Activated CD4-positive, alpha-beta T cell treated with anti-CD3 and anti-CD28 coated beads for 36 hours (primary cell): ENCODE measurements at regions not wholly inside any gene's neighbourhood (a gene's known extent, or its start where the extent isn't known, plus 50 kb on each side); places are given as distances from the start of the nearest gene placed in this dataset.
"Not testable (repeated sequence)": the region's sequence is repeated elsewhere in the genome, so short reads cannot be mapped to it uniquely, and the experiment has no call there.

ENCODE experiments used
- ATAC-seq: fragments of 200-7000 bp; cut with Tn5 transposase; one replicate; pipeline ENCODE4 v1.10.0; 2021; ENCODE audit warnings: mild to moderate bottlenecking, moderate library complexity
- CTCF ChIA-PET: fragments of 350-600 bp; sonication (Branson Sonifier 250); formaldehyde crosslinking; loops from one replicate; lab custom pipeline; 2021; ENCODE audit warnings: antibody characterized with exemption; lab: Charles Lee
- POLR2A ChIA-PET: fragments of 350-600 bp; sonication (Branson Sonifier 250); formaldehyde crosslinking; loops from one replicate; lab custom pipeline; 2021; ENCODE audit warnings: antibody characterized with exemption, inconsistent platforms; lab: Charles Lee
- DNase-seq: peaks from one replicate; pipeline ENCODE4 v3.0.0-alpha.2; 2020
- H3K27ac Mint-ChIP-seq: one replicate; pipeline ENCODE4 v1.8.0; 2021; ENCODE audit warnings: mixed read lengths
- H3K27me3 Mint-ChIP-seq: one replicate; pipeline ENCODE4 v1.8.0; 2021; ENCODE audit warnings: mixed read lengths
- H3K36me3 Mint-ChIP-seq: one replicate; pipeline ENCODE4 v1.8.0; 2021; ENCODE audit warnings: low read depth, mixed read lengths
- H3K4me1 Mint-ChIP-seq: one replicate; pipeline ENCODE4 v1.8.0; 2021; ENCODE audit warnings: mixed read lengths
- H3K4me3 Mint-ChIP-seq: one replicate; pipeline ENCODE4 v1.8.0; 2021; ENCODE audit warnings: mild to moderate bottlenecking, moderate library complexity, mixed read lengths
- H3K9me3 Mint-ChIP-seq: one replicate; pipeline ENCODE4 v1.8.0; 2021; ENCODE audit warnings: low read depth, mixed read lengths
- intact Hi-C, 2 experiments: fragments of 100-400 bp; cut with DNase I in 1 of 2; cut with micrococcal nuclease in 1 of 2; formaldehyde crosslinking; loops; one replicate each; pipeline versions ENCODE4 v1.14.2 to v1.15.1; 2022 to 2024; cut with DNase I, micrococcal nuclease

DNA sequence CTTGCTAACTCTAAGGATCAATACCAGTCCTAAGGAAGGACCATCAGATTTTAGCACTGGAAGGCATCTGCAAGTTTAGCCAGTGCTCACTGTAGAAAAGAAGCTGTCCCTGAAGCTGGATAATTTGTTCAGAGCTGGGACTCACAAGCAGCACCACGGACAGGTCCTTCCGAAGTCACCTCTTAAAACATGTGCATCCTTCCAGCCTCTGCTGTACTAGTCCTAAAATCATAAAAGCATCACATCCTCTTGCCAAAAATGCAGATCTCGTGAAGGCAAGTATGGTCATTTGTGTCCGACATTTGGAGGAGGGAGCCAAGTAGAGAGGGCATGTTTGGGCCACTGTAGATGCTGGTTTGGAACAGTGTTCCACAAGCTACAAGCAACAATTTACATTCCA is 506.9 kb downstream of the RBFOX1 start:
- no peak for ATAC-seq
- H3K27me3 Mint-ChIP-seq: no peaks in the 10 kb centered on the region
- ChIA-PET POLR2A (no interaction called here), CTCF (no interaction called here)
- intact Hi-C loops: no loop called here
- no peaks in the 10 kb centered on the region for H3K4me1 Mint-ChIP-seq
- H3K4me3 Mint-ChIP-seq: no peak overlapping the region
- H3K36me3 Mint-ChIP-seq: no peaks in the 10 kb centered on the region
- no peak overlapping the region for H3K27ac Mint-ChIP-seq
- DNase-seq: no peak
- peaks cover 13% of the 10 kb centered on the region for H3K9me3 Mint-ChIP-seq

DNA sequence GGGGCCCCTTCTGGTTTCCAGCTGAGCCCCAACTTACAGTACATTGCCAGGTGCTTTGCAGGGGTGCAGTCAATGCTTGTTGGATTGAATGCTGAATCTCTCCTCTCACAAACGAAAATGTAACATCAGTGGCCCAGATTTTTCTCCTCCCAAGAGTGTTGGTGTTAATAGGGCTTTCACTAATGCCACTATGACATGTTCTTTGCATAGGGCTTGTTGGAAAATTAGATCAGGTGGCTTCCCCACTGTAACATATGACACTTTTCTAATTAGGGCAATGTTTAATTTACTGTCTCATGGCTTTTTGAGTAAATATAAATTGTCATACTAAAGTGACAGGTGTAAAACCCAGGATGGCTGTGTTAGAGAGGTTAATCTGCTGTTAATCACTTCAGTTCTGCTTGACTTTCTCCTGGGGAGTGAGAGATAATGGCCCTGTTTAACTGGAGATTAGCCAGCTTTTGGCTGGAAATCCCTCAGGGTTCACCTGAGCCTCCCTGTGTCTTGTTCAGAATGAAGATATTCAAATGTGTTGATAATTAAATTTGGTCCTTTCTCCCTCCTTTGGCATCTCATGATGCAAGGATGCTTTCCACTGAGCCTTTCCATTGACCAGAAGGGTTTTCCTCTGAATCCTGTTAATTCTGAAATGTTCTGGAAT is 502.3 kb downstream of the RBFOX1 start:
- intact Hi-C loops: no loop called here
- Mint-ChIP-seq H3K4me1 (no peaks in the 10 kb centered on the region), H3K36me3 (no peaks in the 10 kb centered on the region), H3K27ac (no peak overlapping the region), H3K9me3 (peaks cover 10% of the 10 kb centered on the region), H3K4me3 (no peak overlapping the region), H3K27me3 (no peaks in the 10 kb centered on the region)
- CTCF ChIA-PET: no interaction called here
- DNase-seq (no peak), ATAC-seq (no peak)
- POLR2A ChIA-PET: no interaction called here

DNA sequence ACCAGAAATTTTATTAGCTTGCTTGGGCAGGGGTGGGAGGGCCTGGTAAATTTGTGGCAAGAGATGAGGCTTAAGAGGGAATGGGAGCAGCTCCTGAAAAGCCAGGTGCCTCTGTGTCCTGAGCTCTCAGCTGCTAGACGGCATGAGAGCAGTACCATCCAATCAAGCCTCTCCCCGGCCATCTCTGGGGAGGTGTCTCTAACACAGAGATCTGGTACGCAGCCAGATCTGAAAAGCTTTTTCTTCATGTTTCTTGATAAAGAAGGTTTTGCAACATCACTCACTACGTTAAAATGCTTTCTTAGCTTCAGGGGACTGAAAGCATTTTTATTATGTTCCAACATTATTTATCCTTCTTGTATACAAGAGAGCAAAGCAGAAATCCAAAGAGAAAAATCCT is 488.2 kb downstream of the RBFOX1 start:
- no peak overlapping the region for H3K4me3 Mint-ChIP-seq
- intact Hi-C loops: no loop called here
- POLR2A ChIA-PET: no interaction called here
- H3K36me3 Mint-ChIP-seq: no peaks in the 10 kb centered on the region
- no peak overlapping the region for H3K27ac Mint-ChIP-seq
- ATAC-seq (no peak), DNase-seq (no peak)
- no peaks in the 10 kb centered on the region for H3K27me3 Mint-ChIP-seq
- H3K9me3 Mint-ChIP-seq: peaks cover 4% of the 10 kb centered on the region
- CTCF ChIA-PET: no interaction called here
- H3K4me1 Mint-ChIP-seq: no peaks in the 10 kb centered on the region

DNA sequence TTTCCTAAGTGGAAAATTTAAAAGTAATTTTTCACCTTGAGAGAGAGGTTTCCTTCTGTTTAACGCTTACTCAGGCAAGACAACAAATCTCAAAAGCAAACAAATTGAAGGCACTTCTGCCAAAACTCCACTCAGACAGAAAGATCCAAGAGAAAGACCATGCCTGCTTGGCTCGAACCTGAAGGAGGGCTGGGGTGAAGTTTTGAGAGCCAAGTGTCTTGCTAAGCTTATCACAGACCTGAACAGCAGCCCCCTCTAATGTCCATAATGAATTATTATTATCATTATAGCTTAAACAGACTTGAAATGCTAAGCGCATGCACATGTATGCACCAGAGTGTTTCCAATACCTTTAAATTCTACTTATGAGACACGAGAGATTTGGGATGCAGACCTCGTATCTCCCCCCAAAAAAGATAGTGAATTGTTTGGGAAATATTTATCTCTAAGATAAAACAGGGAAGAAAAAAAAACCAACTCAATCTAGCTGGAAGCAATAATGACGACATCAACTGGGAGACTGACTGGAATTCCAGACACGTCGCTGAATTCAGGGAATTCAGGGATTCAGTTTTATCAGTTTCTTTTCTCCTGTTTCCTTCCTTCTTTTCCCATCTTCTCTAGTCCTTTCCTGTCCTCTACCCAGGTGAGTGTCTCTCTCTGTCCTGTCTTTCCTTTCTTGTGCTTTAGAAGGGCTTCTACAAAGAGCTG is 473.2 kb downstream of the RBFOX1 start:
- no peaks in the 10 kb centered on the region for H3K36me3 Mint-ChIP-seq
- no peak for ATAC-seq
- H3K9me3 Mint-ChIP-seq: peaks cover 3% of the 10 kb centered on the region
- no peak for DNase-seq
- H3K27ac Mint-ChIP-seq: no peak overlapping the region
- ChIA-PET CTCF (no interaction called here), POLR2A (no interaction called here)
- no peak overlapping the region for H3K4me3 Mint-ChIP-seq
- H3K27me3 Mint-ChIP-seq: no peaks in the 10 kb centered on the region
- H3K4me1 Mint-ChIP-seq: no peaks in the 10 kb centered on the region
- intact Hi-C loops: no loop called here

DNA sequence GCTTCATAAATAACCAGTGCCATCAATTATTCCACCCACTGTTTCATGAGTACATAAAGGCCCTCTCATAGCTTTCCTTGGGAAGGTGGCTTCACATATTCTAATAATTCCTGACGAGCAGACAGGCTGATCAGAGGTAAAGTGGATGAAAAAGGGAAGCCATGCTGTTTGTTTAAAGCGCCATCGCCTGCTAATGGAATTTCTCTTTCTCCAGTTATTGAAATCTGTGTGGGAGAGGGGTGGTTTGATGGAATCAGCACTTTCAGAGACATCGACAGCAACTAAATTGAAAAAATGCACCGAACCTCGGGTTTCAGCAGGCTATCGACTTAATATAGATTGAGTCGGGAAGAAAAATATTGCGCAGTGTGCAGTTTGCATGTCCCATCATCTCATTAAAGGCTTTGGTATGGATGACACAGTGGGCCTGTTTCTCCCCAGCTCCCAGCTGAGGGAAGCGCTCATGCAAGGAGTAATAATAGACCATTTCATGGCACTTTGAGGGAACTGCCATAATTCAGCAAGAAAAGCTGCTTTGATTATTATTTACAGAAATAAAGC is 472.1 kb downstream of the RBFOX1 start:
- no peaks in the 10 kb centered on the region for H3K36me3 Mint-ChIP-seq
- no peak overlapping the region for H3K4me3 Mint-ChIP-seq
- ATAC-seq (no peak), DNase-seq (no peak)
- H3K9me3 Mint-ChIP-seq: peaks cover 7% of the 10 kb centered on the region
- ChIA-PET CTCF (no interaction called here), POLR2A (interaction anchor here (0.6 kb wide), 1 partner anchor 40 kb away, joined by 3 read pairs; no protein-coding TSS in a partner anchor)
- intact Hi-C loops: no loop called here
- H3K27me3 Mint-ChIP-seq: no peaks in the 10 kb centered on the region
- no peak overlapping the region for H3K27ac Mint-ChIP-seq
- no peaks in the 10 kb centered on the region for H3K4me1 Mint-ChIP-seq

DNA sequence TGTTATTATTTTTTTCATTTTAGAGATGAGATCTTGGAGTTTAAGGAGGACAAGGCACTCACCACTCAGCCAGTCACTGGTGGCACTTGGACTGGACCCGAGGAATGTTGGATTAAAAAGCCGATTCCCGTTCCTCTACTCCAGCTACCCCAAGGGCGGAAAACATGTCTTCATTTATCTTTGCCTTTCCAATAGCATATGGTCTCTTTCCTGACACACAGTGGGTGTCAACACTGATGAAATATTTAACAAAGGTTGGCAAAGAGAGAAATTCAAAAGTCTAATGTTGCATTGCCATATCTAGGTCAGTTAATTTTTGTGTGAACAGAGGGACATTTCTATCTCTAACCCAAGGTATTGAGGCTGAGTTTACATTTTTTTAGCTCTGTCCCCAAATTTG is 459.7 kb downstream of the RBFOX1 start:
- Mint-ChIP-seq H3K27me3 (no peaks in the 10 kb centered on the region), H3K4me3 (no peak overlapping the region), H3K9me3 (peaks cover 2% of the 10 kb centered on the region), H3K36me3 (no peaks in the 10 kb centered on the region), H3K4me1 (no peaks in the 10 kb centered on the region), H3K27ac (no peak overlapping the region)
- DNase-seq (no peak), ATAC-seq (no peak)
- intact Hi-C loops: no loop called here
- ChIA-PET POLR2A (no interaction called here), CTCF (no interaction called here)

DNA sequence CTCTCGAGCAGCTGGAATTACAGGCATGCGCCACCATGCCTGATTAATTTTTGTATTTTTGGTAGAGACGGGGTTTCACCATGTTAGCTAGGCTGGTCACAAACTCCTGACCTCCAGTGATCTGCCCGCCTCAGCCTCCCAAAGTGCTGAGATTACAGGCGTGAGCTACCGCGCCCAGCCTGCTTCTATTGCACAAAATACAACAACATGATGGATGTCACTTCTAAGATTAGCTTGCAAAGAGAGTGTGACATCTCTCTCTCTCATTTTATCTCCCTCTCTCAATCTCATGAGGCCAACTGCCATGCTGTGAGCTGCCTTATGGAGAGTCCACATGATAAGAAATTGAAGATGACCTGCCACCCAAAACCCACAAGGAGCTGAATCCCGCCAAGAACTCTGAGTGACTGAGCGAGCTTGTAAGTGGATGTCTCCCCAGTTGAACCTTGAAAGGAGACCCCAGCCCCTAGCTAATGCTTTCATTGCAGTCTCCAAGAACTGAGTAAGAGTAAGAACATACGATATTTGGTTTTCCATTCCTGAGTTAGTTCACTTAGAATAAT is 458.5 kb downstream of the RBFOX1 start:
- Mint-ChIP-seq H3K27ac (no peak overlapping the region), H3K4me3 (no peak overlapping the region), H3K36me3 (no peaks in the 10 kb centered on the region), H3K9me3 (peaks cover 2% of the 10 kb centered on the region), H3K4me1 (no peaks in the 10 kb centered on the region), H3K27me3 (no peaks in the 10 kb centered on the region)
- CTCF ChIA-PET: no interaction called here
- POLR2A ChIA-PET: no interaction called here
- intact Hi-C loops: no loop called here
- ATAC-seq: no peak
- DNase-seq: no peak

DNA sequence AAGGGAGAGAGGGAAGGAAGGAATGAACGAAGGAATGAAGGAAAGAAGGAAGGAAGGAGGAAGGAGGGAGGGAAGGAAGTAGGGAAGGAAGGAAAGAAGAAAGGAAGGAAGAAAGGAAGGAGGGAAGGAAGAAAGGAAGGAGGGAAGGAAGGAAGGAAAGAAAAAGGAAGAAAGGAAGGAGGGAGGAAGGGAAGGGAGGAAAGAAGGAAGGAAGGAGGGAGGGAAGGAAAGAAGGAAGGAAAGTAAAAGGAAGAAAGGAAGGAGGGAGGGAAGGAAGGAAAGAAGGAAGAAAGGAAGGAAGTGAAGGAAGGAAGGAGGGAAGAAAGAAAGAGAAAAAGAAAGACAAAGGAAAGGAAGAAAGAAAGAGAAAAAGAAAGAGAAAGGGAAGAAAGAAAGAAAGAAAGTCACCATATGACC is 442.4 kb downstream of the RBFOX1 start:
- DNase-seq (no peak), ATAC-seq (no peak)
- H3K27ac Mint-ChIP-seq: no peak overlapping the region
- H3K4me1 Mint-ChIP-seq: no peaks in the 10 kb centered on the region
- peaks cover 27% of the 10 kb centered on the region for H3K9me3 Mint-ChIP-seq
- ChIA-PET POLR2A (no interaction called here), CTCF (no interaction called here)
- H3K4me3 Mint-ChIP-seq: no peak overlapping the region
- no peaks in the 10 kb centered on the region for H3K36me3 Mint-ChIP-seq
- intact Hi-C loops: no loop called here
- no peaks in the 10 kb centered on the region for H3K27me3 Mint-ChIP-seq

DNA sequence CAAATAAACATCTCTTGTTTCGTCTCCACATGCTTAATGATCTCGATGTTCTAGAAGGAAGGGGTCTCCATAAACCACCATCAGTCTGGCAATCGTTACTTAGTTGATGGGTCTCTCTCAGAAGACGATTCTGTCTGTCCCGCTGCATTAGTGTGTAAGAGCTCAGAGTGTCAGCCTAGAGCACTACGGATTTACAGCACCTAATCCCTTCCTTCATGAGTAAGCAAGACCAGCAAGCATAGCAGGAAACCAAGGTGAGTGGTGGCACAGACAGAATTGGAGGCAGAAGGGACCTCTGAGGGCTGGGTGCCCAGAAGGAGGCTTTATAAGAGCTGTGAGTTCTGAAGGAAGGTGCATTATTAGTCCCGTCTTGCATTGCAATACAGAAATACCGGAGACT is 440.1 kb downstream of the RBFOX1 start:
- no peak for ATAC-seq
- no peak overlapping the region for H3K27ac Mint-ChIP-seq
- no peaks in the 10 kb centered on the region for H3K36me3 Mint-ChIP-seq
- H3K9me3 Mint-ChIP-seq: peaks cover 22% of the 10 kb centered on the region
- intact Hi-C loops: no loop called here
- DNase-seq: no peak
- POLR2A ChIA-PET: no interaction called here
- CTCF ChIA-PET: no interaction called here
- no peaks in the 10 kb centered on the region for H3K4me1 Mint-ChIP-seq
- no peak overlapping the region for H3K4me3 Mint-ChIP-seq
- H3K27me3 Mint-ChIP-seq: no peaks in the 10 kb centered on the region

DNA sequence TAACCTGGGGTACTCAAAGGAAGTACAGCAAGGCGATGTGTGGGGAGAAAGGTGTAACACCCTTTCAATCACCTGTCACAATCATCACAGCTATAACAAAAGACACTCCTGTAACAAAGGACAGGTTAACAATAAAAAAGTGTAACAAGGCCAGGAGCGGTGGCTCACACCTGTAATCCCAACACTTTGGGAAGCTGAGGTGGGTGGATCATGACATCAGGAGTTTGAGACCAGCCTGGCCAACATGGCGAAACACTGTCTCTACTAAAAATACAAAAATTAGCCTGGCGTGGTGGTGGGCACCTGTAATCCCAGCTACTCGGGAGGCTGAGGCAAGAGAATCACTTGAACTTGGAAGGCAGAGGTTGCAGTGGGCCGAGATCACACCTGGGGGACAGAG is 436.4 kb downstream of the RBFOX1 start:
- intact Hi-C loops, H3K27me3 Mint-ChIP-seq, H3K4me3 Mint-ChIP-seq, CTCF ChIA-PET, H3K27ac Mint-ChIP-seq, H3K4me1 Mint-ChIP-seq, H3K36me3 Mint-ChIP-seq, POLR2A ChIA-PET, ATAC-seq, DNase-seq: not testable (repeated sequence)
- H3K9me3 Mint-ChIP-seq: peaks cover 17% of the 10 kb centered on the region

DNA sequence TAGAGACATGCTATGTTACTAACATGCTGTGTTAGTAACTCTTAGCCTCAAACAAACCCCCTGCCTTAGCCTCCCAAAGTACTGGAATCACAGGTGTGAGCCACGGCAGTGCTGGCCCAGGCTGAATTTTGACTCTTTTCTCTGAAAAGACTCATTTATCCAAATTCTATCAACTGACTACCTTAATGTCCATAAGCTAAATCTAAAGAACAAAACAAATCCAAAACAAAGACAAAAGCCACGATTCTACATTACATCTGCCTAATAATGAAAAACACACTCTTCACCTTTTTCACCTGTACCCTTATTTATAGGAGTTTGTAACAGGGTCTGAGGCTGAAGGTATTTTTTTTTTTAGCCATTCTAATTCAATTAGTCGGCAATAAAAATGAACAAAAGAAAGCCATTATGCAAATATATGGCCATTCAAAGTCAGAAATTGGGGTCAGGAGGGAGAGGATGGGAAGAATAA is 432.5 kb downstream of the RBFOX1 start:
- ATAC-seq: no peak
- POLR2A ChIA-PET: no interaction called here
- H3K27ac Mint-ChIP-seq: no peak overlapping the region

DNA sequence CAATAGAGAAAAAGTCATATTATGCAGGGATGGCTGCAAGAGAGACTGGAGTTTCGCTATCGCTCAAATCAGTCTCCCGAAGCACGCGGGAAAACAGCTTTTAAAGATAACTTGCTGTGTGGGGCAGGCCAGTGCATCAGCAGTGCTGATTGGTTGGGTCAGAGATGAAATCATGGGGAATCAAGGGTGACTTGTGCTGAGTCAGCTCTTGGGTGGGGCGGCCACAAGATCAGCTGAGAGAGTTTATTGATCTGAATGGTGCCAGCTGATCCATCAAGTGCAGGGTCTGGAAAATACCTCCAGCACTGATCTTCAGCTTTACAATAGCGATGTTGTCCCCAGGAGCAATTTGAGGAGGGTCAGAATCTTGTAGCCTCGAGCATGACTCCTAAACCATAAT is 430.5 kb downstream of the RBFOX1 start:
- DNase-seq: no peak
- intact Hi-C loops: no loop called here
- no peak for ATAC-seq
- H3K4me3 Mint-ChIP-seq: no peak overlapping the region
- no peaks in the 10 kb centered on the region for H3K27me3 Mint-ChIP-seq
- no peaks in the 10 kb centered on the region for H3K4me1 Mint-ChIP-seq
- POLR2A ChIA-PET: no interaction called here
- no peak overlapping the region for H3K27ac Mint-ChIP-seq
- H3K9me3 Mint-ChIP-seq: peaks cover 11% of the 10 kb centered on the region
- H3K36me3 Mint-ChIP-seq: no peaks in the 10 kb centered on the region
- CTCF ChIA-PET: interaction anchor here (1.0 kb wide), 1 partner anchor 47 kb away, joined by 3 read pairs; no protein-coding TSS in a partner anchor

More for the DNA sequence above, 432.5 kb downstream of the RBFOX1 start:
- no peaks in the 10 kb centered on the region for H3K27me3 Mint-ChIP-seq
- no peak overlapping the region for H3K4me3 Mint-ChIP-seq
- H3K9me3 Mint-ChIP-seq: peaks cover 10% of the 10 kb centered on the region
- no peak for DNase-seq
- CTCF ChIA-PET: no interaction called here
- H3K4me1 Mint-ChIP-seq: no peaks in the 10 kb centered on the region
- no peaks in the 10 kb centered on the region for H3K36me3 Mint-ChIP-seq
- intact Hi-C loops: no loop called here
